ENCODE measurements at regions not wholly inside any gene's neighbourhood (a gene's known extent, or its start where the extent isn't known, plus 50 kb on each side); places are given as distances from the start of the nearest gene placed in this dataset.

DNA sequence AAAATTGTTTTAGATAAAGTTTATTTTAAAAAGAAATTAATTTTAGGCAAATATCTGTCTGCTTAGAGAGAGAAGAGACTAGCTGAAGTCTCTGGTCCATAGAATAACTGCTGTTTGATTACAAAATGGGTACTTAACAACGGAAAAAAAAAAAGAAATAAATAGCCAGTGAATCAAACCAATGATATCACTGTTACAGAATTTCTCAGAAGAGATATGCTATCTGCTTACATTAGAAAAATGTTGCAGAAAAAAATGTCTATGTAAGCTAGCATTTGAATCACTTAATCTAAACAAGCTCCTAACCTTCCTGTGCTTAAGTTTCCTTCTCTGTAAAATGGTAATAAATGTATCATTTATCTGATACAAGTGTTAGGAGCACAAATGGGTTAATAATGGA is 189.9 kb downstream of the IL15 start:
- H4K5ac ChIP-seq (ENCODE audit: insufficient read length, low read depth, low read length), result no peak overlapping the region
- no peaks in the 10 kb centered on the region for H3K9me3 ChIP-seq (ENCODE audit: control insufficient read depth, low read depth, low read length)
- no peak overlapping the region for H2BK12ac ChIP-seq (ENCODE audit: insufficient read length, low read depth, low read length)
- no CpG with 5 or more reads among the region's 1 CpG for WGBS (ENCODE audit: extremely low coverage, insufficient read length, low lambda C conversion rate)
- no peak overlapping the region for H2BK20ac ChIP-seq (ENCODE audit: low read depth, low read length, poor library complexity, severe bottlenecking)
- no peak overlapping the region for H4K91ac ChIP-seq (ENCODE audit: insufficient read length, low read depth, low read length)
- Mint-ChIP-seq H3K36me3 (ENCODE audit: insufficient read depth in 1 of 3, low read depth in 3 of 3) (no peaks in the 10 kb centered on the region), H3K4me3 (no peak overlapping the region), H3K27me3 (ENCODE audit: low read depth) (no peaks in the 10 kb centered on the region), H3K4me1 (no peaks in the 10 kb centered on the region), H3K27ac (no peak overlapping the region), H3K9me3 (0 out of 5 replicates have a peak, but pooled peaks cover 0 to 2% of the 10 kb centered on the region in 2 experiments)
- no peaks in the 10 kb centered on the region for H3K79me1 ChIP-seq (ENCODE audit: insufficient read depth, low read depth, low read length, poor library complexity, severe bottlenecking)
- H2BK15ac ChIP-seq (ENCODE audit: low read depth, low read length), result no peak overlapping the region
- no peak for TF ChIP-seq CTCF (conservative IDR thresholded peaks at IDR 0.05)
- H3K9ac ChIP-seq (ENCODE audit: extremely low read depth, insufficient read length, low read length), result no peak overlapping the region
- H3K4ac ChIP-seq (ENCODE audit: low read depth, low read length), result no peak overlapping the region
- no peak overlapping the region for H2AK5ac ChIP-seq (ENCODE audit: insufficient read length, low read length)
- no peaks in the 10 kb centered on the region for H3K79me2 ChIP-seq (ENCODE audit: insufficient read depth, low read length)
- no peaks in the 10 kb centered on the region for H3K4me1 ChIP-seq (ENCODE audit: insufficient read depth, low read length)
- H3K4me2 ChIP-seq (ENCODE audit: insufficient read depth, insufficient read length, low read length), result no peak overlapping the region
- H3K14ac ChIP-seq (ENCODE audit: insufficient read depth, low read length), result no peak overlapping the region
- DNase-seq, result no peak
- no peaks in the 10 kb centered on the region for H3K23me2 ChIP-seq (ENCODE audit: insufficient read length, low read depth, low read length, poor library complexity, severe bottlenecking)
- no peak overlapping the region for H3K18ac ChIP-seq (ENCODE audit: insufficient read length, low read depth, low read length)
- no peak overlapping the region for H3K23ac ChIP-seq (ENCODE audit: insufficient read length, low read depth, low read length)
- no peak overlapping the region for H2BK120ac ChIP-seq (ENCODE audit: low read depth, low read length, poor library complexity, severe bottlenecking)
- H4K8ac ChIP-seq (replicated peaks; ENCODE audit: insufficient read length, low read depth, low read length), result no peak overlapping the region
- H2AFZ ChIP-seq (ENCODE audit: low read length), result no peak overlapping the region
- no peaks in the 10 kb centered on the region for H3K27me3 ChIP-seq (ENCODE audit: insufficient read depth, low read length)
- H4K20me1 ChIP-seq (ENCODE audit: control insufficient read depth, insufficient read depth, insufficient read length), result no peaks in the 10 kb centered on the region
- no peak overlapping the region for H2BK5ac ChIP-seq (ENCODE audit: insufficient read length, low read length)
- H3K56ac ChIP-seq (ENCODE audit: insufficient read length, low read depth, low read length), result no peak overlapping the region
- no peak overlapping the region for H3K27ac ChIP-seq (ENCODE audit: insufficient read length, low read depth, low read length)
- H3T11ph ChIP-seq (ENCODE audit: low read length), result no peak overlapping the region

All from H9 (cell line).